ENCODE measurements at regions not wholly inside any gene's neighbourhood (a gene's known extent, or its start where the extent isn't known, plus 50 kb on each side); places are given as distances from the start of the nearest gene placed in this dataset.
"Not testable (repeated sequence)": the region's sequence is repeated elsewhere in the genome, so short reads cannot be mapped to it uniquely, and the experiment has no call there.

GRCh38 chr2:36290306-36290856 lies 65.2 kb upstream of the CRIM1 start:
- no peak for DNase-seq (ENCODE audit: low read depth)
- TF ChIP-seq, protein P1, sequence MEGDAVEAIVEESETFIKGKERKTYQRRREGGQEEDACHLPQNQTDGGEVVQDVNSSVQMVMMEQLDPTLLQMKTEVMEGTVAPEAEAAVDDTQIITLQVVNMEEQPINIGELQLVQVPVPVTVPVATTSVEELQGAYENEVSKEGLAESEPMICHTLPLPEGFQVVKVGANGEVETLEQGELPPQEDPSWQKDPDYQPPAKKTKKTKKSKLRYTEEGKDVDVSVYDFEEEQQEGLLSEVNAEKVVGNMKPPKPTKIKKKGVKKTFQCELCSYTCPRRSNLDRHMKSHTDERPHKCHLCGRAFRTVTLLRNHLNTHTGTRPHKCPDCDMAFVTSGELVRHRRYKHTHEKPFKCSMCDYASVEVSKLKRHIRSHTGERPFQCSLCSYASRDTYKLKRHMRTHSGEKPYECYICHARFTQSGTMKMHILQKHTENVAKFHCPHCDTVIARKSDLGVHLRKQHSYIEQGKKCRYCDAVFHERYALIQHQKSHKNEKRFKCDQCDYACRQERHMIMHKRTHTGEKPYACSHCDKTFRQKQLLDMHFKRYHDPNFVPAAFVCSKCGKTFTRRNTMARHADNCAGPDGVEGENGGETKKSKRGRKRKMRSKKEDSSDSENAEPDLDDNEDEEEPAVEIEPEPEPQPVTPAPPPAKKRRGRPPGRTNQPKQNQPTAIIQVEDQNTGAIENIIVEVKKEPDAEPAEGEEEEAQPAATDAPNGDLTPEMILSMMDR (IDR thresholded peaks at IDR 0.05; ENCODE audit: low read depth, low read length) = no peak
- TF ChIP-seq POLR2A (IDR thresholded peaks at IDR 0.05; ENCODE audit: extremely low read depth, insufficient read length) (no peak), MAX (IDR thresholded peaks at IDR 0.05; ENCODE audit: low read depth, low read length) (no peak)
- H3K4me3 ChIP-seq (ENCODE audit: low read depth, low read length) = no peak overlapping the region

DNA sequence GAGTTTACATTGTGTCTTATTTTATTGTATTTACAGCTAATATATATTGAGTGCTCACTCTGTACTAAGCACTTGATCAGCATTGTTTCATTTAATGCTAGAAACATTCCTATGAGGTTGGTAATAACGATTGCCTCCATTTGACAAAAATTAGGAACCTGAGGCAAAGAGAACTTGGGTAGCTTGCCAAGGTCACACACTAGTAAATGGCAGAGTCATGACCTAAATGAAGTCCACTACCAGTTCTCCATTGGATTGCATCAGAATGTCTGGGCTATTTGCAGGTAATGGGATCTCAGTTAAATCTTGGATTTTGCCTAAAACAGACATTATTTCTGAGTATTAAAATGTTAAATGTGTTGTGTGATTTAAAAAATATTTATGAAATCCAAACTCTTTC lies 65.8 kb upstream of the CRIM1 start:
- no peak for DNase-seq (ENCODE audit: low read depth)
- no peak overlapping the region for H3K4me3 ChIP-seq (ENCODE audit: low read depth, low read length)
- TF ChIP-seq MYC (IDR thresholded peaks at IDR 0.05; ENCODE audit: low read depth, low read length) (no peak), POLR2A (IDR thresholded peaks at IDR 0.05; ENCODE audit: extremely low read depth, insufficient read length) (no peak), MAX (IDR thresholded peaks at IDR 0.05; ENCODE audit: low read depth, low read length) (no peak)
- TF ChIP-seq, protein P1 (IDR thresholded peaks at IDR 0.05; ENCODE audit: low read depth, low read length) = no peak

GRCh38 chr2:36287363-36288275 lies 68.0 kb upstream of the CRIM1 start:
- H3K4me3 ChIP-seq (ENCODE audit: low read depth, low read length) = no peak overlapping the region
- DNase-seq (ENCODE audit: low read depth) = no peak
- no peak for TF ChIP-seq MAX (IDR thresholded peaks at IDR 0.05; ENCODE audit: low read depth, low read length)

DNA sequence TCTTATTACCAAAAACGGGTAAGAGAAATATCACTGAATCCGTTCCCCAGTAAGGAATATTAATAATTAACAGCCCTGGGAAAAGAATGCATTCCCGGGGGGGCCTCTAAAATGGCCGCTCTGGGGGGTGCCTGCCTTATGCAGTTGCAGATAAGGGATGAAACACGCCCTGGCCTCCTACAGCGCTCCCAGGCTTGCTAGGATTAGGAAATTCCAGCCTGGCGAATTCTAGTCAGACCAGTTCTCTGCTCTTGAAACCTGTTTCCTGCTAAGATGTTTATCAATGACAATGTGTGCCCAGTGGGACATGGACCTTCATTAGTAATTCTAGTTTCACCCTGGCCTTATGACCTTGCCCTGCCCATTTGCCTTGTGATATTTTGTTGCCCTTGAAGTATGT lies 76.1 kb upstream of the CRIM1 start:
- not testable (repeated sequence) for H3K4me3 ChIP-seq (ENCODE audit: low read depth, low read length); DNase-seq (ENCODE audit: low read depth)

DNA sequence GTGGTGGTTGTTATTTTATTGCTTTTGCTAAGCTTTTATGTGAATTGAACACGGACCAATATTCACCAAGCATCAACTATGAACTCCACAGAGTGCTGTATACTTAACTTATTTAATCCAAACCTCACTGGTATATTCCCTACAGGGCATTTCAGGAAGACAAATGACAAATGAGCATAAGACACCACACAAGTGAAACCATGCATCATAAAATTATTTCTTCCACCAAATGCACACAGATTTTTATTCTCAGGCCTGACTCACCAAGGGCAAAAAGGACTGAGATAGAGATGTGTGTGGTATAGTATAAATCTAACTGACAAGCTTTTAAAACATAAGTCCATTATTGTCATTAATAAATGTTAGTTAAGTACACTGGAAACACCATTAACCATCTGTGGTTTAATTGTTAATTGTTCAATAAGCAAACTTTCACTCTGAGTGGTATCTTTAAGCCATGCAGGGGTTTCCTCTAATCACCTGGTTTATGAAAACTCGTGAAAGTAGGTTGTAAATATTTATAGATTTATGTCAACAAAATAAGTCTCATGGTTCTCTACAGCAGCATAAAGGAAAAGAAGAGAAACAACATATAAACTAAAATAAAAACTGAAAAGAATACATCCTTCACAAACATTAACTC lies 77.6 kb upstream of the CRIM1 start:
- TF ChIP-seq MYC (IDR thresholded peaks at IDR 0.05; ENCODE audit: low read depth, low read length) (no peak), POLR2A (IDR thresholded peaks at IDR 0.05; ENCODE audit: extremely low read depth, insufficient read length) (no peak), MAX (IDR thresholded peaks at IDR 0.05; ENCODE audit: low read depth, low read length) (no peak)
- TF ChIP-seq, protein P1 (IDR thresholded peaks at IDR 0.05; ENCODE audit: low read depth, low read length) = no peak
- no peak overlapping the region for H3K4me3 ChIP-seq (ENCODE audit: low read depth, low read length)
- no peak for DNase-seq (ENCODE audit: low read depth)

DNA sequence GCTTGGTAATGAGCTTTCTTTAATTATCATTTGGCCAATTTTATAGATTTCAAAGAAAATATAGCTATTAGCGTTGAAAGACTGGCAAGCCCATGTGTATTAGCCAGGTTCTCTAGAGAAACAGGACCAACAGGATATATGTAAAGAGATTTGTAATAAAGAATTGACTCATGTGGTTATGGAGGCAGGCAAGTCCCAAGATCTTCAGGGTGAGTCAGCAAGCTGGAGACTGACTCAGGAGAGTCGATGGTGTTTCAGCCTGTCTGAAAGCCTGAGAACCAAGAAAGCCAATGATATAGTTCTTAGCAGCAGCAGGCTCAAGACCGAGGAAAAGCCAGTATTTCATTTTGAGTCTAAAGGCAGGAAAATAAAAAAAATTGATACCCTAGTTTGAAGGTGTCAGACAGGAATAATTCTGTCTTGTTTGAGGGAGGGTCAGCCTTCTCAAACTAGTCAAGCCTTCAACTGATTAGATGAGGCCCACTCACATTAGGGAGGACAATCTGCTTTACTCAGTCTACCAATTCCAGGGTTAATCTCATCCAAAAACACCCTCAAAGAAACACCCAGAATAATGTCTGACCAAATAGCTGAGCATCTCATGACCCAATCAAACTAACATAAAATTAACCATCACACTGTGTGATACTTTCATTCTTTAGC lies 78.3 kb upstream of the CRIM1 start:
- peak; percentile 30 for DNase-seq (ENCODE audit: low read depth)
- no peak for TF ChIP-seq MAX (IDR thresholded peaks at IDR 0.05; ENCODE audit: low read depth, low read length)
- TF ChIP-seq, protein P1 (IDR thresholded peaks at IDR 0.05; ENCODE audit: low read depth, low read length) = no peak
- no peak for TF ChIP-seq POLR2A (IDR thresholded peaks at IDR 0.05; ENCODE audit: extremely low read depth, insufficient read length)
- TF ChIP-seq MYC (IDR thresholded peaks at IDR 0.05; ENCODE audit: low read depth, low read length) = no peak
- H3K4me3 ChIP-seq (ENCODE audit: low read depth, low read length) = no peak overlapping the region
